PC-3 (cell line): ENCODE measurements at regions not wholly inside any gene's neighbourhood (a gene's known extent, or its start where the extent isn't known, plus 50 kb on each side); places are given as distances from the start of the nearest gene placed in this dataset.

ENCODE experiments used
- ATAC-seq: fragments of 200-7000 bp; cut with Tn5 transposase; 2 replicates; pipeline ENCODE4 v1.9.1; 2020; ENCODE audit warnings: mild to moderate bottlenecking, moderate library complexity
- BruUV-seq: library from RNA; stranded (reverse); fragments of 400-500 nt; replicated peaks from 2 replicates; lab custom pipeline; 2021; lab: Mats Ljungman, UMichigan
- CTCF ChIA-PET: fragments of 300-600 bp; sonication (Branson Sonifier 250); formaldehyde crosslinking; loops from one replicate; lab custom pipeline; 2022; ENCODE audit warnings: antibody characterized with exemption; lab: Charles Lee
- POLR2A ChIA-PET: fragments of 300-600 bp; sonication (Branson Sonifier 250); formaldehyde crosslinking; loops from one replicate; lab custom pipeline; 2022; ENCODE audit warnings: antibody characterized with exemption; ENCODE audit not compliant: unreplicated experiment; lab: Charles Lee
- DNase-seq: peaks from one replicate; pipeline ENCODE4 v3.0.0-alpha.2; 2015
- H2AFZ ChIP-seq: fragments of 300-600 bp; sonication (generic); 2 replicates; pipeline ENCODE4 v1.6.0; 2016; ENCODE audit warnings: antibody characterized with exemption, low read length
- H3F3A ChIP-seq: fragments of 300-600 bp; sonication (generic); one replicate; pipeline ENCODE4 v1.6.0; 2017; ENCODE audit warnings: antibody characterized with exemption, low read length, control low read depth, mild to moderate bottlenecking; ENCODE audit not compliant: unreplicated experiment
- H3K27ac ChIP-seq: fragments of 300-600 bp; sonication (generic); 2 replicates; pipeline ENCODE4 v1.5.1; 2016; ENCODE audit warnings: mild to moderate bottlenecking, low read length
- H3K27me3 ChIP-seq: fragments of 300-600 bp; sonication (generic); 2 replicates; pipeline ENCODE4 v1.6.1; 2016; ENCODE audit warnings: low read length, mixed read lengths
- H3K36me3 ChIP-seq: fragments of 300-600 bp; sonication (generic); 2 replicates; pipeline ENCODE4 v1.6.1; 2016; ENCODE audit warnings: low read depth, mixed run types, low read length, mixed read lengths
- H3K4me1 ChIP-seq: fragments of 300-600 bp; sonication (generic); 2 replicates; pipeline ENCODE4 v1.5.1; 2016; ENCODE audit warnings: low read length; ENCODE audit not compliant: insufficient read depth
- H3K4me2 ChIP-seq: fragments of 300-600 bp; sonication (generic); 2 replicates; pipeline ENCODE4 v1.6.0; 2016; ENCODE audit warnings: low read length
- H3K4me3 ChIP-seq: fragments of 300-600 bp; sonication (generic); 2 replicates; pipeline ENCODE4 v1.5.1; 2016; ENCODE audit warnings: mild to moderate bottlenecking, low read length, mixed read lengths
- H3K79me2 ChIP-seq: fragments of 300-600 bp; sonication (generic); 2 replicates; pipeline ENCODE4 v1.6.1; 2017; ENCODE audit warnings: low read length, mixed read lengths
- H3K9ac ChIP-seq: fragments of 300-600 bp; sonication (generic); 2 replicates; pipeline ENCODE4 v1.6.0; 2016; ENCODE audit warnings: mild to moderate bottlenecking, low read length
- H3K9me2 ChIP-seq: fragments of 300-600 bp; sonication (generic); replicated peaks from 2 replicates; pipeline ENCODE4 v1.6.1; 2016; ENCODE audit warnings: mixed run types, low read length, mixed read lengths
- H3K9me3 ChIP-seq: fragments of 300-600 bp; sonication (generic); 2 replicates; pipeline ENCODE4 v1.6.1; 2016; ENCODE audit warnings: low read length, mixed read lengths
- H4K20me1 ChIP-seq: fragments of 300-600 bp; sonication (generic); 2 replicates; pipeline ENCODE4 v1.6.1; 2016; ENCODE audit warnings: low read length, mixed read lengths
- CTCF ChIP-seq: fragments of 300-600 bp; sonication (generic); conservative IDR thresholded peaks from 2 replicates; pipeline ENCODE4 v1.5.1; 2017; ENCODE audit warnings: antibody characterized with exemption, low read depth, mild to moderate bottlenecking, low read length
- EZH2 ChIP-seq: fragments of 300-600 bp; sonication (generic); IDR thresholded peaks from one replicate; pipeline ENCODE4 v1.6.1; 2017; ENCODE audit warnings: antibody characterized with exemption, mild to moderate bottlenecking, low read length; ENCODE audit not compliant: unreplicated experiment
- EZH2phosphoT487 ChIP-seq: fragments of 300-600 bp; sonication (generic); IDR thresholded peaks from 2 replicates; pipeline ENCODE4 v1.6.1; 2018; ENCODE audit warnings: mild to moderate bottlenecking, antibody characterized with exemption, low read length, borderline replicate concordance
- intact Hi-C: fragments of 100-400 bp; cut with micrococcal nuclease; formaldehyde crosslinking; loops from 2 replicates; pipeline ENCODE4 v1.9.0; 2023

GRCh38 chr11:19552161-19552560, 160.5 kb upstream of the NAV2 start:
- Histone ChIP-seq H3K27ac (no peak overlapping the region), H4K20me1 (no peaks in the 10 kb centered on the region)

GRCh38 chr11:19551457-19551856, 161.2 kb upstream of the NAV2 start:
- Histone ChIP-seq H3K27ac (no peak overlapping the region), H3K4me1 (no peaks in the 10 kb centered on the region), H3K4me2 (no peak overlapping the region), H3K79me2 (no peaks in the 10 kb centered on the region), H4K20me1 (no peaks in the 10 kb centered on the region), H3K9me2 (no peaks in the 10 kb centered on the region), H3K9ac (no peak overlapping the region), H3K4me3 (no peak overlapping the region), H2AFZ (no peak overlapping the region), H3K36me3 (no peaks in the 10 kb centered on the region; the same call in 1 of the 2 replicates), H3K27me3 (peaks cover 4% of the 10 kb centered on the region; the same call in 1 of the 2 replicates), H3F3A (no peaks in the 10 kb centered on the region), H3K9me3 (no peaks in the 10 kb centered on the region)
- BruUV-seq, result no TSS peak
- no peak for TF ChIP-seq CTCF
- TF ChIP-seq EZH2, result no peak
- TF ChIP-seq EZH2phosphoT487, result no peak
- DNase-seq (no peak), ATAC-seq (no peak)
- intact Hi-C loops, result loop anchor here (10.0 kb wide), 1 partner anchor 573 kb away; no protein-coding TSS in a partner anchor
- CTCF ChIA-PET, result interaction anchor here (2.2 kb wide), 1 partner anchor 225 kb away, joined by 15 read pairs; no protein-coding TSS in a partner anchor
- POLR2A ChIA-PET, result interaction anchor here (0.5 kb wide), 1 partner anchor 123 kb away, joined by 3 read pairs; no protein-coding TSS in a partner anchor

More at GRCh38 chr11:19552161-19552560, 160.5 kb upstream of the NAV2 start:
- Histone ChIP-seq H3K36me3 (no peaks in the 10 kb centered on the region; the same call in 1 of the 2 replicates), H3K4me2 (no peak overlapping the region), H3K79me2 (no peaks in the 10 kb centered on the region), H3K9me3 (no peaks in the 10 kb centered on the region), H3K27me3 (peaks cover 4% of the 10 kb centered on the region; the same call in 1 of the 2 replicates), H2AFZ (no peak overlapping the region), H3K9ac (no peak overlapping the region), H3F3A (no peaks in the 10 kb centered on the region), H3K4me3 (no peak overlapping the region), H3K4me1 (no peaks in the 10 kb centered on the region), H3K9me2 (no peaks in the 10 kb centered on the region)
- no TSS peak for BruUV-seq
- DNase-seq, result no peak
- ATAC-seq, result no peak
- CTCF ChIA-PET, result interaction anchor here (2.2 kb wide), 1 partner anchor 226 kb away, joined by 15 read pairs; no protein-coding TSS in a partner anchor
- intact Hi-C loops, result loop anchor here (10.0 kb wide), 1 partner anchor 573 kb away; no protein-coding TSS in a partner anchor
- TF ChIP-seq EZH2phosphoT487 (no peak), EZH2 (no peak), CTCF (no peak)
- POLR2A ChIA-PET, result no interaction called here

- H3F3A ChIP-seq, result no peaks in the 10 kb centered on the region
- peaks cover 4% of the 10 kb centered on the region; the same call in 1 of the 2 replicates for H3K27me3 ChIP-seq
- H3K9me2 ChIP-seq, result no peaks in the 10 kb centered on the region
- no peak overlapping the region for H3K27ac ChIP-seq
- CTCF ChIA-PET, result no interaction called here
- H3K79me2 ChIP-seq, result no peaks in the 10 kb centered on the region
- H3K36me3 ChIP-seq, result no peaks in the 10 kb centered on the region
- H3K9me3 ChIP-seq, result no peaks in the 10 kb centered on the region
- TF ChIP-seq EZH2phosphoT487 (no peak), EZH2 (no peak), CTCF (no peak)
- H3K9ac ChIP-seq, result no peak overlapping the region
- H4K20me1 ChIP-seq, result no peaks in the 10 kb centered on the region
- ATAC-seq (no peak), DNase-seq (no peak)
- intact Hi-C loops, result no loop called here
- H2AFZ ChIP-seq, result no peak overlapping the region
- no peak overlapping the region for H3K4me2 ChIP-seq
- BruUV-seq, result no TSS peak
- no peaks in the 10 kb centered on the region for H3K4me1 ChIP-seq
- POLR2A ChIA-PET, result interaction anchor here (0.5 kb wide), 1 partner anchor 738 kb away, joined by 4 read pairs; no protein-coding TSS in a partner anchor
- H3K4me3 ChIP-seq, result no peak overlapping the region
Observed at GRCh38 chr11:19547044-19547443, 165.6 kb upstream of the NAV2 start.
